ENCODE measurements at regions not wholly inside any gene's neighbourhood (a gene's known extent, or its start where the extent isn't known, plus 50 kb on each side); places are given as distances from the start of the nearest gene placed in this dataset.

DNA sequence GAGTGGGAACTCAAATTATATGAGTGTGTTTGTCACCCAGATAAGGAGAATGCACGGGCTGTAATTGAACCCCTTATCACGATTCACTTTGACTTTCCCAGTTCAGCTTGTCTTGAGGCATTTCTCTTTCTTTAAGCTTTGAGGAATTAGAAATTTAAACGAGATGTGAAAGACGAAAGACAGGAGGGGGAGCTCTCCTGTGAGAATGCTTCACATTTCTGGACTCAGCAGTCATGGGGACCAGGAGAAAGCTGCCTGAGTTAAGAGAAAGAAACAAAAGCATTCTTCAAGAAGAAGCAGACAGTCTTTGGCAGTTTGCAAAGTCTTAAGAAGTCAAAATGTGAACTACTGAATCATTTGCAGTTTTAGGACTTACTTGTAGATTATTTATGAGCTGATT lies 205.6 kb downstream of the NECTIN3 start:
- Histone ChIP-seq H3K36me3 (no peaks in the 10 kb centered on the region), H3K9me3 (no peaks in the 10 kb centered on the region), H3K27me3 (no peaks in the 10 kb centered on the region), H3K27ac (no peak overlapping the region), H3K4me3 (no peak overlapping the region), H3K4me1 (no peaks in the 10 kb centered on the region)
- no peak for DNase-seq
- WGBS, 2 donors (ENCODE audit: low coverage in 1 of 2) = 35 to 47% methylated on average over 4 of the region's 4 CpGs
- intact Hi-C loops (cut with DNase I; ENCODE audit: low total_unique reads) = no loop called here
- in situ Hi-C loops (cut with MboI; ENCODE audit: low pct_ligation_motif_present in 1 of 4, low pct_unique_long_range_greater_than_20kb in 1 of 4, low sequenced_read_pairs in 3 of 4) = no loop called here
- no peak for TF ChIP-seq EP300 (IDR thresholded peaks at IDR 0.05; ENCODE audit: low read depth)
- TF ChIP-seq, protein P1, sequence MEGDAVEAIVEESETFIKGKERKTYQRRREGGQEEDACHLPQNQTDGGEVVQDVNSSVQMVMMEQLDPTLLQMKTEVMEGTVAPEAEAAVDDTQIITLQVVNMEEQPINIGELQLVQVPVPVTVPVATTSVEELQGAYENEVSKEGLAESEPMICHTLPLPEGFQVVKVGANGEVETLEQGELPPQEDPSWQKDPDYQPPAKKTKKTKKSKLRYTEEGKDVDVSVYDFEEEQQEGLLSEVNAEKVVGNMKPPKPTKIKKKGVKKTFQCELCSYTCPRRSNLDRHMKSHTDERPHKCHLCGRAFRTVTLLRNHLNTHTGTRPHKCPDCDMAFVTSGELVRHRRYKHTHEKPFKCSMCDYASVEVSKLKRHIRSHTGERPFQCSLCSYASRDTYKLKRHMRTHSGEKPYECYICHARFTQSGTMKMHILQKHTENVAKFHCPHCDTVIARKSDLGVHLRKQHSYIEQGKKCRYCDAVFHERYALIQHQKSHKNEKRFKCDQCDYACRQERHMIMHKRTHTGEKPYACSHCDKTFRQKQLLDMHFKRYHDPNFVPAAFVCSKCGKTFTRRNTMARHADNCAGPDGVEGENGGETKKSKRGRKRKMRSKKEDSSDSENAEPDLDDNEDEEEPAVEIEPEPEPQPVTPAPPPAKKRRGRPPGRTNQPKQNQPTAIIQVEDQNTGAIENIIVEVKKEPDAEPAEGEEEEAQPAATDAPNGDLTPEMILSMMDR (IDR thresholded peaks at IDR 0.05) = no peak
- no peak for TF ChIP-seq POLR2A (IDR thresholded peaks at IDR 0.05)
- no peak for TF ChIP-seq POLR2AphosphoS5 (IDR thresholded peaks at IDR 0.05)

DNA sequence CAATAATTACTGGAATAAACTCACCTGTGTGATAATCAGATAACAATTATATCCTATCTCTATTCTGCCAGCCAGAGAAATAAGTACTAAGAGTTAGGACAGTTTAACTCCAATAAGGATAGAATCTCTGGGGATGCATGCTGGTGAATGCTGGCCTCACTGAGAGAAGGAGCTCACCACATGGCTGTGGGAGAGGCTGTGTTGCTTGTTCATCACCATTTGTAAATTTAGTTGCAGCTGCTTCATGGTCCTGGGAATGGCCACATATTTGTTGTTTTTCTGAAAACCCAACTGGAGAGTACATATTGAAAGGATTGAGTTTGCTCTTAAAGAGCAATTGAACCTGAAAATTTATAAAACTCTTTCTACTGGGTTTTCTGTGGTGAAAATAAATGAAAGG lies 207.3 kb downstream of the NECTIN3 start:
- in situ Hi-C loops (cut with MboI; ENCODE audit: low pct_ligation_motif_present in 1 of 4, low pct_unique_long_range_greater_than_20kb in 1 of 4, low sequenced_read_pairs in 3 of 4) = no loop called here
- Histone ChIP-seq H3K4me1 (no peaks in the 10 kb centered on the region), H3K36me3 (no peaks in the 10 kb centered on the region), H3K27ac (no peak overlapping the region), H3K27me3 (no peaks in the 10 kb centered on the region), H3K9me3 (no peaks in the 10 kb centered on the region), H3K4me3 (no peak overlapping the region)
- TF ChIP-seq, protein P1 (IDR thresholded peaks at IDR 0.05) = no peak
- TF ChIP-seq POLR2AphosphoS5 (IDR thresholded peaks at IDR 0.05) (no peak), POLR2A (IDR thresholded peaks at IDR 0.05) (no peak), EP300 (IDR thresholded peaks at IDR 0.05; ENCODE audit: low read depth) (no peak)
- DNase-seq = no peak
- intact Hi-C loops (cut with DNase I; ENCODE audit: low total_unique reads) = no loop called here

DNA sequence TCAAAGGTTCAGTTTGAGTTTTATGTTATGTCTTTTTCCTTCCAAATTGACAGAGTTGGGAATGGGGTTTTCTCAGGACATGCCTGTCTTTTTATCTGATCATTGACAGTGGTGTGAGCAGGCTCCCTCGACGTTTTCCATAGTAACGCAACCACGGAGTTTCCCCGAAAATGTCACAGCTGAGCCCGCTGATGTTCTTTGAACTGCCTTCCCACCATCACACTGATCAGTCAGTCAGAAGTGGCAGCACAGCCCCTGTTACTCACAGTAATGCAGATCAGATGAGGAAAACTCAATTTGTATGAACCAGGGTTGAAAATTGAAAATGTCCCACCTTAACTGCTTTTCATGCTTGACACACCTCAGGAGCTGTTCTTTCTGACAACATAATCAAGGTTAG lies 210.4 kb downstream of the NECTIN3 start:
- H3K4me1 ChIP-seq = no peaks in the 10 kb centered on the region
- intact Hi-C loops (cut with DNase I; ENCODE audit: low total_unique reads) = no loop called here
- no peak overlapping the region for H3K27ac ChIP-seq
- H3K4me3 ChIP-seq = no peak overlapping the region
- no peaks in the 10 kb centered on the region for H3K9me3 ChIP-seq
- H3K36me3 ChIP-seq = no peaks in the 10 kb centered on the region
- no peak for TF ChIP-seq POLR2A (IDR thresholded peaks at IDR 0.05)
- TF ChIP-seq, protein P1 (IDR thresholded peaks at IDR 0.05) = no peak
- TF ChIP-seq EP300 (IDR thresholded peaks at IDR 0.05; ENCODE audit: low read depth) = no peak
- no peak for TF ChIP-seq POLR2AphosphoS5 (IDR thresholded peaks at IDR 0.05)
- in situ Hi-C loops (cut with MboI; ENCODE audit: low pct_ligation_motif_present in 1 of 4, low pct_unique_long_range_greater_than_20kb in 1 of 4, low sequenced_read_pairs in 3 of 4) = no loop called here
- no peaks in the 10 kb centered on the region for H3K27me3 ChIP-seq
- 89% methylated on average over 6 of the region's 6 CpGs; no CpG with 5 or more reads in 1 of the 2 donors for WGBS, 2 donors (ENCODE audit: low coverage in 1 of 2)
- no peak for DNase-seq

DNA sequence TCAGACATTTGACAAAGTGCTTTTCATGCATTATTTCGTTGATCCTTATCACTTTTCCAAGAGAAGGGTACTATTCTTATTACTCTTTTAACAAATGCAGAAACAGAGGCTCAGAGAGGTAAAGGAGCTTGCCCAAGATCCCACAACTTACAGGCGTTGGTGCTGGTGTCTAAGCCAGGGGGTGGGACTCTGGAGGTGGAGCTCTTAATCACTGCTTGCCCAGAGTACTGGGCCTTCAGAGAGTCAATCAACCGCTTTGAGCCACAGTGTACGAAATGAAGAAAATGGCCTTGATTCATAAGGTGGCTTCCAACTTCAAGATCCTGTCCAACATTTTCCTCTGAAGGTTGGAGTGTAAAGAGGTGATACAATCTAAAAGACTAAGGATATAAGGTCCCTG lies 211.5 kb downstream of the NECTIN3 start:
- TF ChIP-seq, protein P1 (IDR thresholded peaks at IDR 0.05) = no peak
- TF ChIP-seq POLR2AphosphoS5 (IDR thresholded peaks at IDR 0.05) (no peak), EP300 (IDR thresholded peaks at IDR 0.05; ENCODE audit: low read depth) (no peak), POLR2A (IDR thresholded peaks at IDR 0.05) (no peak)
- no peaks in the 10 kb centered on the region for H3K36me3 ChIP-seq
- DNase-seq = no peak
- no peaks in the 10 kb centered on the region for H3K4me1 ChIP-seq
- no peaks in the 10 kb centered on the region for H3K27me3 ChIP-seq
- H3K27ac ChIP-seq = no peak overlapping the region
- no peaks in the 10 kb centered on the region for H3K9me3 ChIP-seq
- in situ Hi-C loops (cut with MboI; ENCODE audit: low pct_ligation_motif_present in 1 of 4, low pct_unique_long_range_greater_than_20kb in 1 of 4, low sequenced_read_pairs in 3 of 4) (no loop called here), intact Hi-C loops (cut with DNase I; ENCODE audit: low total_unique reads) (no loop called here)
- H3K4me3 ChIP-seq = no peak overlapping the region
- 80 to 82% methylated on average over 4 of the region's 4 CpGs for whole genome bisulfite sequencing, 2 donors (ENCODE audit: low coverage in 1 of 2)
